ENCODE measurements at regions not wholly inside any gene's neighbourhood (a gene's known extent, or its start where the extent isn't known, plus 50 kb on each side); places are given as distances from the start of the nearest gene placed in this dataset.
"Not testable (repeated sequence)": the region's sequence is repeated elsewhere in the genome, so short reads cannot be mapped to it uniquely, and the experiment has no call there.

GRCh38 chrX:115840729-115841409 is 279.9 kb downstream of the PLS3 start:
- DNase-seq (ENCODE audit: low read depth in 2 of 3, low spot score in 1 of 3) = not testable (repeated sequence)

GRCh38 chrX:115850986-115851385 is 290.0 kb downstream of the PLS3 start:
- DNase-seq (ENCODE audit: low read depth in 2 of 3, low spot score in 1 of 3) = not testable (repeated sequence)

- DNase-seq (ENCODE audit: low read depth in 2 of 3, low spot score in 1 of 3) = not testable (repeated sequence)
Observed at GRCh38 chrX:115853260-115853659, 292.3 kb downstream of the PLS3 start.

- not testable (repeated sequence) for DNase-seq (ENCODE audit: low read depth in 2 of 3, low spot score in 1 of 3)
Observed at GRCh38 chrX:115881170-115881569, 289.4 kb upstream of the AGTR2 start.

GRCh38 chrX:115884121-115884520 is 286.4 kb upstream of the AGTR2 start:
- DNase-seq (ENCODE audit: low read depth in 2 of 3, low spot score in 1 of 3) = not testable (repeated sequence)

GRCh38 chrX:115888041-115888440 is 282.5 kb upstream of the AGTR2 start:
- peak in 1 of 3 donors; percentile 65 for DNase-seq (ENCODE audit: low read depth in 2 of 3, low spot score in 1 of 3)

- not testable (repeated sequence) for DNase-seq (ENCODE audit: low read depth in 2 of 3, low spot score in 1 of 3)
Observed at GRCh38 chrX:115888519-115888918, 282.0 kb upstream of the AGTR2 start.

GRCh38 chrX:115889121-115889890 is 281.2 kb upstream of the AGTR2 start:
- DNase-seq (ENCODE audit: low read depth in 2 of 3, low spot score in 1 of 3) = no peak

- DNase-seq (ENCODE audit: low read depth in 2 of 3, low spot score in 1 of 3) = no peak
Observed at GRCh38 chrX:115892056-115892708, 278.4 kb upstream of the AGTR2 start.

GRCh38 chrX:115892787-115893671 is 277.5 kb upstream of the AGTR2 start:
- DNase-seq (ENCODE audit: low read depth in 2 of 3, low spot score in 1 of 3) = peak in 1 of 3 donors; percentile 44

GRCh38 chrX:115894087-115894486 is 276.5 kb upstream of the AGTR2 start:
- no peak for DNase-seq (ENCODE audit: low read depth in 2 of 3, low spot score in 1 of 3)

GRCh38 chrX:115895678-115896329 is 274.7 kb upstream of the AGTR2 start:
- no peak for DNase-seq (ENCODE audit: low read depth in 2 of 3, low spot score in 1 of 3)

- DNase-seq (ENCODE audit: low read depth in 2 of 3, low spot score in 1 of 3) = no peak
Observed at GRCh38 chrX:115896362-115896761, 274.2 kb upstream of the AGTR2 start.

- DNase-seq (ENCODE audit: low read depth in 2 of 3, low spot score in 1 of 3) = no peak
Observed at GRCh38 chrX:115897956-115898355, 272.6 kb upstream of the AGTR2 start.

GRCh38 chrX:115898382-115899001 is 272.1 kb upstream of the AGTR2 start:
- DNase-seq (ENCODE audit: low read depth in 2 of 3, low spot score in 1 of 3) = peak in 1 of 3 donors; percentile 55

GRCh38 chrX:115900425-115900824 is 270.1 kb upstream of the AGTR2 start:
- DNase-seq (ENCODE audit: low read depth in 2 of 3, low spot score in 1 of 3) = no peak

- DNase-seq (ENCODE audit: low read depth in 2 of 3, low spot score in 1 of 3) = no peak
Observed at GRCh38 chrX:115901241-115901640, 269.3 kb upstream of the AGTR2 start.

- DNase-seq (ENCODE audit: low read depth in 2 of 3, low spot score in 1 of 3) = no peak
Observed at GRCh38 chrX:115902995-115903394, 267.5 kb upstream of the AGTR2 start.

- no peak for DNase-seq (ENCODE audit: low read depth in 2 of 3, low spot score in 1 of 3)
Observed at GRCh38 chrX:115906276-115906675, 264.3 kb upstream of the AGTR2 start.

- DNase-seq (ENCODE audit: low read depth in 2 of 3, low spot score in 1 of 3) = no peak
Observed at GRCh38 chrX:115906881-115907280, 263.7 kb upstream of the AGTR2 start.

Data from stimulated activated CD4-positive, alpha-beta T cell treated with anti-CD3 and anti-CD28 coated beads, Interleukin-12 subunit alpha, Interleukin-12 subunit beta, amount 100 ng/mL, for 48 hours (primary cell).